Ovary (tissue), 7 donors: ENCODE measurements at regions not wholly inside any gene's neighbourhood (a gene's known extent, or its start where the extent isn't known, plus 50 kb on each side); places are given as distances from the start of the nearest gene placed in this dataset.

Source experiments
- DNase-seq, 5 donors: peaks; one replicate each; pipeline ENCODE4 v3.0.0-alpha.2; 2019 to 2020
- H3K27ac ChIP-seq, 2 donors: fragments of 200-600 bp; one replicate each; pipeline versions ENCODE4 v1.5.1 to v1.8.0; 2019 to 2022
- H3K27me3 ChIP-seq: fragments of 200-600 bp; one replicate; pipeline ENCODE4 v1.8.0; 2022
- H3K36me3 ChIP-seq: fragments of 200-600 bp; sonication (generic); one replicate; pipeline ENCODE4 v1.5.1; 2019
- H3K4me1 ChIP-seq: one replicate; pipeline ENCODE4 v1.8.1; 2013; ENCODE audit warnings: mild to moderate bottlenecking, moderate library complexity; ENCODE audit not compliant: insufficient read depth
- H3K4me3 ChIP-seq: fragments of 200-600 bp; sonication (generic); one replicate; pipeline ENCODE4 v1.5.1; 2017
- H3K9me3 ChIP-seq, 2 donors: fragments of 200-600 bp in 1 of 2; sonication (generic) in 1 of 2; one replicate each; pipeline versions ENCODE4 v1.5.1 to v1.8.1; 2013 to 2019; ENCODE audit warnings: mild to moderate bottlenecking in 1 of 2, moderate library complexity in 1 of 2
- CTCF ChIP-seq, 3 donors: fragments of 450-650 bp in 2 of 3; fragments of 200-600 bp in 1 of 3; IDR thresholded peaks; one replicate each; pipeline versions ENCODE4 v1.5.1 to v1.8.0; 2016 to 2022; ENCODE audit warnings: antibody characterized with exemption in 3 of 3, mild to moderate bottlenecking in 1 of 3
- EP300 ChIP-seq: sonication (generic); formaldehyde crosslinking; IDR thresholded peaks from one replicate; pipeline ENCODE4 v1.6.1; 2017; ENCODE audit warnings: antibody characterized with exemption
- POLR2A ChIP-seq: fragments of 450-650 bp; IDR thresholded peaks from one replicate; pipeline ENCODE4 v1.6.1; 2017; ENCODE audit warnings: antibody characterized with exemption, mild to moderate bottlenecking, moderate library complexity
- WGBS, 3 donors: extraction: QIAGEN DNeasy Blood & Tissue Kit in 1 of 3; methylation state at CpG; one replicate each; pipeline versions ENCODE4 v1.1.5 to v1.1.7; 2013 to 2017; 5-methylcytosine and 5-hydroxymethylcytosine counted together
- intact Hi-C, 4 donors: fragments of 100-400 bp; cut with DNase I; formaldehyde crosslinking; loops; one replicate each; pipeline versions ENCODE4 v1.11.0 to v1.15.1; 2022 to 2023
- donor health status: DM: no; HTN: no; CAD: no; lungs with moderate emphysema.
- donor health status: DM: no; HTN: no; CAD: no.
- donor health status: Bipolar disorder and iron deficiency.
- donor health status: DM: no; HTN: no; CAD: no.
- donor health status: DM: yes; HTN: yes; CAD: no.

- Histone ChIP-seq H3K4me3 (no peak overlapping the region), H3K27me3 (no peaks in the 10 kb centered on the region), H3K36me3 (no peaks in the 10 kb centered on the region), H3K9me3 (no peaks in the 10 kb centered on the region), H3K4me1 (peaks cover 5% of the 10 kb centered on the region), H3K27ac (no peak overlapping the region)
- intact Hi-C loops = no loop called here
- TF ChIP-seq POLR2A (no peak), CTCF (IDR thresholded peaks at IDR 0.05) (no peak), EP300 (no peak)
- 64 to 77% (median 70%) methylated on average over 8 of the region's 8 CpGs for WGBS, 3 donors
- no peak for DNase-seq
These were observed 100.8 kb upstream of the TBCA start for GRCh38 chr5:77876862-77877502.

GRCh38 chr5:77876316-77876715 lies 100.2 kb upstream of the TBCA start:
- TF ChIP-seq EP300 (no peak), CTCF (IDR thresholded peaks at IDR 0.05) (no peak), POLR2A (no peak)
- Histone ChIP-seq H3K9me3 (no peaks in the 10 kb centered on the region), H3K27ac (no peak overlapping the region), H3K4me3 (no peak overlapping the region), H3K4me1 (peaks cover 5% of the 10 kb centered on the region), H3K36me3 (no peaks in the 10 kb centered on the region), H3K27me3 (no peaks in the 10 kb centered on the region)
- DNase-seq = no peak
- intact Hi-C loops = no loop called here
- 91 to 98% (median 96%) methylated on average over 1 of the region's 1 CpG for WGBS, 3 donors

GRCh38 chr5:77874691-77875090 lies 98.6 kb upstream of the TBCA start:
- DNase-seq = no peak
- TF ChIP-seq CTCF (IDR thresholded peaks at IDR 0.05) = no peak
- H3K27ac ChIP-seq = no peak overlapping the region
- 80 to 84% (median 83%) methylated on average over 6 of the region's 6 CpGs for WGBS, 3 donors
- intact Hi-C loops = no loop called here
- H3K4me3 ChIP-seq = no peak overlapping the region
- no peaks in the 10 kb centered on the region for H3K27me3 ChIP-seq
- peaks cover 5% of the 10 kb centered on the region for H3K4me1 ChIP-seq
- no peaks in the 10 kb centered on the region for H3K9me3 ChIP-seq
- H3K36me3 ChIP-seq = no peaks in the 10 kb centered on the region

GRCh38 chr5:77873239-77873638 lies 97.1 kb upstream of the TBCA start:
- H3K4me3 ChIP-seq = no peak overlapping the region
- H3K27me3 ChIP-seq = no peaks in the 10 kb centered on the region
- peaks cover 5% of the 10 kb centered on the region for H3K4me1 ChIP-seq
- H3K9me3 ChIP-seq = no peaks in the 10 kb centered on the region
- intact Hi-C loops = no loop called here
- H3K36me3 ChIP-seq = no peaks in the 10 kb centered on the region
- no peak for DNase-seq
- H3K27ac ChIP-seq = no peak overlapping the region
- TF ChIP-seq POLR2A = no peak

GRCh38 chr5:77871946-77872345 lies 95.8 kb upstream of the TBCA start:
- 54 to 65% (median 65%) methylated on average over 4 of the region's 4 CpGs for WGBS, 3 donors
- no peaks in the 10 kb centered on the region for H3K36me3 ChIP-seq
- peaks cover under 1% of the 10 kb centered on the region for H3K4me1 ChIP-seq
- no peaks in the 10 kb centered on the region for H3K9me3 ChIP-seq
- H3K27me3 ChIP-seq = no peaks in the 10 kb centered on the region
- TF ChIP-seq POLR2A = no peak
- no peak for TF ChIP-seq CTCF (IDR thresholded peaks at IDR 0.05)
- no peak for TF ChIP-seq EP300
- intact Hi-C loops = no loop called here
- no peak for DNase-seq
- no peak overlapping the region for H3K27ac ChIP-seq
- H3K4me3 ChIP-seq = no peak overlapping the region
